ENCODE measurements at regions not wholly inside any gene's neighbourhood (a gene's known extent, or its start where the extent isn't known, plus 50 kb on each side); places are given as distances from the start of the nearest gene placed in this dataset.

DNA sequence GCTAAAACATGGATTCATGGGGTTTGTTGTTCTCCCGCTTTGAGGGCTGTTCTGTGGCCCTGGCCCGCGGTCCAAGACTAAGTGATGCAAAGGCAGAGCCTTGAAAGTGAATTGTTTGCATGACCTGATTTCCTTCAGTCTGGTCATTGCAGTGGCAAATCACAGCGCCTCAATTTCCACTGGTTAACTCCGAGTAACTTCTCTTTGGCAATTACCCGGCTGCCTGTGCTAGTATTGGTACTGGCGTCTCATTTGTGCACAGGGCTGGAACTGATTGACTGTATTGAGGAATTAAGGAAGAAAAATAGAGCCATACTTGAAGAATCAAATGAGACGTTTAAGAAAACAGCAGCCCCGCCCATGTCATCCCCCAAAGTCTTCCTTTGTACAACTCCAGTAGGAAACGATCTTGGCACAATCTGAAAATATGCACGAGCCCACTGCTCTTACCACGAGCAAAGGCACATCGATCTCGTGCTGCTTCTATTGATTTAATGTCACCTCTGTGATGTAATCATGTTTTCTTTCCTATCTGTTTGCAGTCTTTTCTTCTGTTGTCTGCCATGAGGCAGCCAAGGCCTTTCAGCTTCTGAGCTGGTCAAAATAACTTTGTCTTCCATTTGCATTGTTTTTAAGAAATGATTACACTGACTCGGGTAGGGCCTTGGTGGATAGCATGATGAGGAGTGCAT lies 60.6 kb upstream of the SHH start:
- TF ChIP-seq, protein P1, sequence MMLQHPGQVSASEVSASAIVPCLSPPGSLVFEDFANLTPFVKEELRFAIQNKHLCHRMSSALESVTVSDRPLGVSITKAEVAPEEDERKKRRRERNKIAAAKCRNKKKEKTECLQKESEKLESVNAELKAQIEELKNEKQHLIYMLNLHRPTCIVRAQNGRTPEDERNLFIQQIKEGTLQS (IDR thresholded peaks at IDR 0.05): no peak
- TF ChIP-seq, protein P2, sequence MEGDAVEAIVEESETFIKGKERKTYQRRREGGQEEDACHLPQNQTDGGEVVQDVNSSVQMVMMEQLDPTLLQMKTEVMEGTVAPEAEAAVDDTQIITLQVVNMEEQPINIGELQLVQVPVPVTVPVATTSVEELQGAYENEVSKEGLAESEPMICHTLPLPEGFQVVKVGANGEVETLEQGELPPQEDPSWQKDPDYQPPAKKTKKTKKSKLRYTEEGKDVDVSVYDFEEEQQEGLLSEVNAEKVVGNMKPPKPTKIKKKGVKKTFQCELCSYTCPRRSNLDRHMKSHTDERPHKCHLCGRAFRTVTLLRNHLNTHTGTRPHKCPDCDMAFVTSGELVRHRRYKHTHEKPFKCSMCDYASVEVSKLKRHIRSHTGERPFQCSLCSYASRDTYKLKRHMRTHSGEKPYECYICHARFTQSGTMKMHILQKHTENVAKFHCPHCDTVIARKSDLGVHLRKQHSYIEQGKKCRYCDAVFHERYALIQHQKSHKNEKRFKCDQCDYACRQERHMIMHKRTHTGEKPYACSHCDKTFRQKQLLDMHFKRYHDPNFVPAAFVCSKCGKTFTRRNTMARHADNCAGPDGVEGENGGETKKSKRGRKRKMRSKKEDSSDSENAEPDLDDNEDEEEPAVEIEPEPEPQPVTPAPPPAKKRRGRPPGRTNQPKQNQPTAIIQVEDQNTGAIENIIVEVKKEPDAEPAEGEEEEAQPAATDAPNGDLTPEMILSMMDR (IDR thresholded peaks at IDR 0.05; ENCODE audit: low read depth, low read length, missing input control): no peak
- TF ChIP-seq, protein P3, sequence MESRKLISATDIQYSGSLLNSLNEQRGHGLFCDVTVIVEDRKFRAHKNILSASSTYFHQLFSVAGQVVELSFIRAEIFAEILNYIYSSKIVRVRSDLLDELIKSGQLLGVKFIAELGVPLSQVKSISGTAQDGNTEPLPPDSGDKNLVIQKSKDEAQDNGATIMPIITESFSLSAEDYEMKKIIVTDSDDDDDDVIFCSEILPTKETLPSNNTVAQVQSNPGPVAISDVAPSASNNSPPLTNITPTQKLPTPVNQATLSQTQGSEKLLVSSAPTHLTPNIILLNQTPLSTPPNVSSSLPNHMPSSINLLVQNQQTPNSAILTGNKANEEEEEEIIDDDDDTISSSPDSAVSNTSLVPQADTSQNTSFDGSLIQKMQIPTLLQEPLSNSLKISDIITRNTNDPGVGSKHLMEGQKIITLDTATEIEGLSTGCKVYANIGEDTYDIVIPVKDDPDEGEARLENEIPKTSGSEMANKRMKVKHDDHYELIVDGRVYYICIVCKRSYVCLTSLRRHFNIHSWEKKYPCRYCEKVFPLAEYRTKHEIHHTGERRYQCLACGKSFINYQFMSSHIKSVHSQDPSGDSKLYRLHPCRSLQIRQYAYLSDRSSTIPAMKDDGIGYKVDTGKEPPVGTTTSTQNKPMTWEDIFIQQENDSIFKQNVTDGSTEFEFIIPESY (IDR thresholded peaks at IDR 0.05): no peak
- TF ChIP-seq, protein P4, sequence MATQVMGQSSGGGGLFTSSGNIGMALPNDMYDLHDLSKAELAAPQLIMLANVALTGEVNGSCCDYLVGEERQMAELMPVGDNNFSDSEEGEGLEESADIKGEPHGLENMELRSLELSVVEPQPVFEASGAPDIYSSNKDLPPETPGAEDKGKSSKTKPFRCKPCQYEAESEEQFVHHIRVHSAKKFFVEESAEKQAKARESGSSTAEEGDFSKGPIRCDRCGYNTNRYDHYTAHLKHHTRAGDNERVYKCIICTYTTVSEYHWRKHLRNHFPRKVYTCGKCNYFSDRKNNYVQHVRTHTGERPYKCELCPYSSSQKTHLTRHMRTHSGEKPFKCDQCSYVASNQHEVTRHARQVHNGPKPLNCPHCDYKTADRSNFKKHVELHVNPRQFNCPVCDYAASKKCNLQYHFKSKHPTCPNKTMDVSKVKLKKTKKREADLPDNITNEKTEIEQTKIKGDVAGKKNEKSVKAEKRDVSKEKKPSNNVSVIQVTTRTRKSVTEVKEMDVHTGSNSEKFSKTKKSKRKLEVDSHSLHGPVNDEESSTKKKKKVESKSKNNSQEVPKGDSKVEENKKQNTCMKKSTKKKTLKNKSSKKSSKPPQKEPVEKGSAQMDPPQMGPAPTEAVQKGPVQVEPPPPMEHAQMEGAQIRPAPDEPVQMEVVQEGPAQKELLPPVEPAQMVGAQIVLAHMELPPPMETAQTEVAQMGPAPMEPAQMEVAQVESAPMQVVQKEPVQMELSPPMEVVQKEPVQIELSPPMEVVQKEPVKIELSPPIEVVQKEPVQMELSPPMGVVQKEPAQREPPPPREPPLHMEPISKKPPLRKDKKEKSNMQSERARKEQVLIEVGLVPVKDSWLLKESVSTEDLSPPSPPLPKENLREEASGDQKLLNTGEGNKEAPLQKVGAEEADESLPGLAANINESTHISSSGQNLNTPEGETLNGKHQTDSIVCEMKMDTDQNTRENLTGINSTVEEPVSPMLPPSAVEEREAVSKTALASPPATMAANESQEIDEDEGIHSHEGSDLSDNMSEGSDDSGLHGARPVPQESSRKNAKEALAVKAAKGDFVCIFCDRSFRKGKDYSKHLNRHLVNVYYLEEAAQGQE (IDR thresholded peaks at IDR 0.05): no peak
- no peak for TF ChIP-seq YY1 (IDR thresholded peaks at IDR 0.05)
- peak; percentile 27 to 53 for TF ChIP-seq RXRA (IDR thresholded peaks at IDR 0.05)
- no peak for TF ChIP-seq GABPA (IDR thresholded peaks at IDR 0.05 in 1 of 2, conservative IDR thresholded peaks at IDR 0.05 in 1 of 2)
- TF ChIP-seq EGR1 (IDR thresholded peaks at IDR 0.05; ENCODE audit: low read depth in 2 of 2): no peak
- TF ChIP-seq RAD21 (IDR thresholded peaks at IDR 0.05): peak; percentile 13 to 45
- TF ChIP-seq SP1 (IDR thresholded peaks at IDR 0.05): peak; percentile 24
